Activated CD4-positive, CD25-positive, alpha-beta regulatory T cell (primary cell): ENCODE measurements at regions not wholly inside any gene's neighbourhood (a gene's known extent, or its start where the extent isn't known, plus 50 kb on each side); places are given as distances from the start of the nearest gene placed in this dataset.

Experiments
- DNase-seq, 4 experiments: peaks; one replicate each; lab custom pipeline; 2025; lab: John Stamatoyannopoulos, UW

GRCh38 chr21:16837721-16838120, 675.1 kb upstream of the CXADR start:
- DNase-seq = no peak

GRCh38 chr21:16838331-16838730, 674.5 kb upstream of the CXADR start:
- DNase-seq = no peak

- DNase-seq = no peak
Measured at GRCh38 chr21:16840538-16840937, 672.3 kb upstream of the CXADR start.

- DNase-seq = no peak
Measured at GRCh38 chr21:16841975-16842695, 670.7 kb upstream of the CXADR start.

- DNase-seq = no peak
Measured at GRCh38 chr21:16842696-16843035, 670.2 kb upstream of the CXADR start.

- no peak for DNase-seq
Measured at GRCh38 chr21:16847211-16847610, 665.6 kb upstream of the CXADR start.

- no peak for DNase-seq
Measured at GRCh38 chr21:16851054-16851453, 661.8 kb upstream of the CXADR start.

GRCh38 chr21:16855164-16855667, 657.6 kb upstream of the CXADR start:
- DNase-seq = no peak

GRCh38 chr21:16863362-16863905, 649.4 kb upstream of the CXADR start:
- DNase-seq = no peak

GRCh38 chr21:16863908-16864307, 648.9 kb upstream of the CXADR start:
- DNase-seq = no peak

- DNase-seq = no peak
Measured at GRCh38 chr21:16865632-16866031, 647.2 kb upstream of the CXADR start.

GRCh38 chr21:16866851-16867250, 646.0 kb upstream of the CXADR start:
- DNase-seq = no peak

GRCh38 chr21:16870103-16870502, 642.7 kb upstream of the CXADR start:
- DNase-seq = no peak

GRCh38 chr21:16872616-16873015, 640.2 kb upstream of the CXADR start:
- DNase-seq = no peak

- no peak for DNase-seq
Measured at GRCh38 chr21:16873176-16873575, 639.7 kb upstream of the CXADR start.

GRCh38 chr21:16873596-16873995, 639.2 kb upstream of the CXADR start:
- no peak for DNase-seq

GRCh38 chr21:16879479-16879878, 633.4 kb upstream of the CXADR start:
- no peak for DNase-seq

- DNase-seq = no peak
Measured at GRCh38 chr21:16891821-16892220, 621.0 kb upstream of the CXADR start.

- no peak for DNase-seq
Measured at GRCh38 chr21:16900685-16901084, 612.2 kb upstream of the CXADR start.

- no peak for DNase-seq
Measured at GRCh38 chr21:16908077-16908476, 604.8 kb upstream of the CXADR start.

GRCh38 chr21:16910435-16911165, 602.2 kb upstream of the CXADR start:
- DNase-seq = no peak

GRCh38 chr21:16911166-16911607, 601.7 kb upstream of the CXADR start:
- no peak for DNase-seq

GRCh38 chr21:16912075-16912474, 600.8 kb upstream of the CXADR start:
- no peak for DNase-seq
